ENCODE measurements at regions not wholly inside any gene's neighbourhood (a gene's known extent, or its start where the extent isn't known, plus 50 kb on each side); places are given as distances from the start of the nearest gene placed in this dataset.

DNA sequence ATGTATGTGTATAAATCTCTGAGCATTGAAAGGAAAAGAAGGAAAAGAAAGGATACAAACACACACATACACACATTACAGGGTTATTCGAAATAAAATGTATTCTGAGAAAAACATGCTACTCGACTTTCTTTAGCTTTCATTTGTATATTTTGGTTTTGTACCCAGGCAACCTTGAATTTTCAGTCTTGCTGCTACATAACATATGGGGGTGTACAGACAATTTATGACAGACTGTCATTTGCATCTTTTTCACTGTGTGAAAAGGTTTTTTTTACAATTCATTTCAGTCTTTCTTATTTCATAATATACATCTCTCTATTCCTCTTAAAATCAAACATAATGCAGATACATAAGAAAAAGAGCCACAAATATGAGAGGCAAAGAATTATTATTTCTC is 1238.4 kb upstream of the NXPH2 start:
- H4K20me1 ChIP-seq = no peaks in the 10 kb centered on the region
- no peak overlapping the region for H3K4me2 ChIP-seq
- no peak overlapping the region for H3K27ac ChIP-seq
- H3K4me3 ChIP-seq = no peak overlapping the region
- TF ChIP-seq Cebpa-rat (IDR thresholded peaks at IDR 0.05) = no peak
- no peak overlapping the region for H3K9ac ChIP-seq
- no peaks in the 10 kb centered on the region for H3K4me1 ChIP-seq
- no peaks in the 10 kb centered on the region for H3K9me3 ChIP-seq
- H3K27me3 ChIP-seq = no peaks in the 10 kb centered on the region
- H3K36me3 ChIP-seq = no peaks in the 10 kb centered on the region

GRCh38 chr2:140014204-140014546 is 1234.0 kb upstream of the NXPH2 start:
- Histone ChIP-seq H3K4me3 (no peak overlapping the region), H3K27me3 (no peaks in the 10 kb centered on the region), H3K4me2 (no peak overlapping the region), H3K9me3 (no peaks in the 10 kb centered on the region), H3K9ac (no peak overlapping the region), H3K27ac (no peak overlapping the region), H3K4me1 (no peaks in the 10 kb centered on the region), H4K20me1 (no peaks in the 10 kb centered on the region), H3K36me3 (no peaks in the 10 kb centered on the region)
- no peak for TF ChIP-seq Cebpa-rat (IDR thresholded peaks at IDR 0.05)

GRCh38 chr2:140013545-140014203 is 1233.5 kb upstream of the NXPH2 start:
- H3K27ac ChIP-seq = no peak overlapping the region
- no peak overlapping the region for H3K4me2 ChIP-seq
- H3K36me3 ChIP-seq = no peaks in the 10 kb centered on the region
- no peak for TF ChIP-seq Cebpa-rat (IDR thresholded peaks at IDR 0.05)
- no peaks in the 10 kb centered on the region for H4K20me1 ChIP-seq
- H3K4me3 ChIP-seq = no peak overlapping the region
- no peaks in the 10 kb centered on the region for H3K9me3 ChIP-seq
- H3K9ac ChIP-seq = no peak overlapping the region
- no peaks in the 10 kb centered on the region for H3K4me1 ChIP-seq
- no peaks in the 10 kb centered on the region for H3K27me3 ChIP-seq

- TF ChIP-seq Cebpa-rat (IDR thresholded peaks at IDR 0.05) = no peak
- Histone ChIP-seq H3K9ac (no peak overlapping the region), H3K4me3 (no peak overlapping the region), H3K4me2 (no peak overlapping the region), H3K9me3 (no peaks in the 10 kb centered on the region), H3K4me1 (no peaks in the 10 kb centered on the region), H3K27me3 (no peaks in the 10 kb centered on the region), H3K36me3 (no peaks in the 10 kb centered on the region), H4K20me1 (no peaks in the 10 kb centered on the region), H3K27ac (no peak overlapping the region)
Measured at GRCh38 chr2:140011287-140011686, 1231.1 kb upstream of the NXPH2 start.

DNA sequence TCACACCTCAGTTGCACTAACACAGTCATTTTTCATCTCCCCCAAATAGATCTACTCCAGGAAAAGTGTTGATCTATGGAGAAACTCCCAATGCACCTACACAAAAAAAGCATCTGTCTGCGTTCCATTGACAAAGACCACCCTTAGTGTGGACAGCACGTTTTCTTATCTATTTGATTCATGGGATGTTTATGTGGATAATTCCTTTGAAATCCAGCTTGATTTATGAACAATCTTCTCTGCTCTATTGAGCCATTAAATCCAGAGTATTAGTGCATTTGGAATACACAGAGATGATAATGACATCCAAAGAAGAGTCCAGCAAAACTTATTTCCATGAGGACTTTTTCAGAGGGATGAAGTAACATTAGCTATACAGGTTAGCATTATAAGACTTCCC is 1221.9 kb upstream of the NXPH2 start:
- no peaks in the 10 kb centered on the region for H3K9me3 ChIP-seq
- H3K4me2 ChIP-seq = no peak overlapping the region

DNA sequence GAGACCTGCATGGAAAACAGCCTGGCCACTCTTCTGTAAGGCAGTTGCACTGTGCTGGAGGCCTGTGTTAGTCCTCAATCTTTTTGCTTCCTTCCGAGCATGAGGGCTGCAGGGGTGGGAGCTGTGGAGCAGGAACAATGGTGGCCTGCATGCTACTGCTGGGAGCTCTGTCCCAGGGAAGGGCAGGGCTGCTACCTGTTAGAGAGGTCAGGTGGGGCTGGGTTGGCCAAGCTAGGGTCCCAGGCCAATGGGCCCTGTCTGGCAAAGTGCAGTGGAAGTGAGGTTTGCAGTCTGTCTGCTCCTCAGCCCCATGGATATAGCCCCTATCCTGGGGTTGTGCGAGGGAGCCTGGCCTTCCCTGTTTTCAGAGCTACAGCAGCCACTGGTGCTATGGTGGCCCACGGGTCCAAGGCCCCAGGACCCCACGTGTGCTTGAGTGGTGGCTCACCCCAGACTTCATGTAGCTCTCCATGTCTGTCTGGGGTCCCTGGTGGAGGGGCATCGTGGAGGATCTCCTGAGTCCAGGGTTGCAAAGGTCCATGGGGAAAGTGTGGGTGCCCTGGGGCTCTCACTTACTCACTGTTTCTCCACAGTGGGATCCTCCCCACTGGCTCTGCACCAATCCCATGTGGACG is 1212.6 kb upstream of the NXPH2 start:
- Histone ChIP-seq H3K4me1 (no peaks in the 10 kb centered on the region), H4K20me1 (no peaks in the 10 kb centered on the region), H3K27me3 (no peaks in the 10 kb centered on the region), H3K36me3 (no peaks in the 10 kb centered on the region), H3K4me2 (no peak overlapping the region), H3K4me3 (no peak overlapping the region), H3K9me3 (peaks cover 12% of the 10 kb centered on the region), H3K27ac (no peak overlapping the region), H3K9ac (no peak overlapping the region)
- no peak for TF ChIP-seq Cebpa-rat (IDR thresholded peaks at IDR 0.05)

More for the DNA sequence above, 1221.9 kb upstream of the NXPH2 start:
- Histone ChIP-seq H3K4me1 (no peaks in the 10 kb centered on the region), H3K36me3 (no peaks in the 10 kb centered on the region), H3K27ac (no peak overlapping the region), H3K4me3 (no peak overlapping the region), H3K9ac (no peak overlapping the region), H3K27me3 (no peaks in the 10 kb centered on the region), H4K20me1 (no peaks in the 10 kb centered on the region)
- TF ChIP-seq Cebpa-rat (IDR thresholded peaks at IDR 0.05) = no peak

DNA sequence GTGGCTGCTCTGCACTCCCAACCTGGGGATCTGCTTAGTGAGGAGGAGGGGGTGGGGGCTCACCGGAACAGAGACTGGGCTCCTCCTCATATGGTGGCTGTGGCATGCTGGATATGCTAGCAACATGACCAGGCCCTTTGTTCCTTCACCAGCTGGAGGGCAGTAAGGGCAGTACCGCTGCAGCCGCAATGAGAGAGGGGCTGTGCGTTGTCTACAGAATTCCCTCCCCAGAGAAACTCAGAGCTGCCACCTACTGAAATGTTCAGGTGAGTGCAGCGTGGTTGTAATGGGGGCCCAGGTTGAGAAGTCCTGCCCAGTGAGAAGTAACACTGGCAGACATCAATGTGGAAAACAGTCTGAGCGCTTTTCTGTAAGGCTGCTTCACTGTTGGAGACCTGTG is 1211.9 kb upstream of the NXPH2 start:
- Histone ChIP-seq H3K27me3 (no peaks in the 10 kb centered on the region), H3K27ac (no peak overlapping the region), H3K9ac (no peak overlapping the region), H3K4me2 (no peak overlapping the region), H3K36me3 (no peaks in the 10 kb centered on the region), H3K4me1 (no peaks in the 10 kb centered on the region), H4K20me1 (no peaks in the 10 kb centered on the region), H3K9me3 (peaks cover 12% of the 10 kb centered on the region), H3K4me3 (no peak overlapping the region)
- TF ChIP-seq Cebpa-rat (IDR thresholded peaks at IDR 0.05) = no peak

DNA sequence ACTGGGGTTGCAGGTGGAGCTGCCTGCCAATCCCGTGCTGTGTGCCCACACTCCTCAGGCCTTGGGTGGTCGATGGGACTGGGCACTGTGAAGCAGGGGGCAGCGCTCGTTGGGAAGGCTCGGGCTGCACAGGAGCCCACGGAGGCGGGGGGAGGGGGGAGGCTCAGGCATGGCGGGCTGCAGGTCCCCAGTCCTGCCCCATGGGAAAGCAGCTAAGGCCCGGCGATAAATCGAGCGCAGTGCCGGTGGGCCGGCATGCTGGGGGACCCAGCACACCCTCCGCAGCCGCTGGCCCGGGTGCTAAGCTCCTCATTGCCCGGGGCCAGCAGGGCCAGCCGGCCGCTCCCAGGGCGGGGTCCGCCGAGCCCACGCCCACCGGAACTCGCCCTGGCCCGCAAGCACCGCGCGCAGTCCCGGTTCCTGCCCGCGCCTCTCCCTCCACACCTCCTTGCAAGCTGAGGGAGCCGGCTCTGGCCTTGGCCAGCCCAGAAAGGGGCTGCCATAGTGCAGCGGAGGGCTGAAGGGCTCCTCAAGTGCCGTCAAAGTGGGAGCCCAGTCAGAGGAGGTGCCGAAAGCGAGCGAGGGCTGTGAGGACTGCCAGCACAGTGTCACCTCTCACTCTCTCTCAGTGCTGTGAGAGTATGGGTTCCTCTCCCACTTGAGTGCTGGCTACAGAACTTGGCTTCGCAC is 1210.6 kb upstream of the NXPH2 start:
- no peak for TF ChIP-seq Cebpa-rat (IDR thresholded peaks at IDR 0.05)
- H3K36me3 ChIP-seq = no peaks in the 10 kb centered on the region
- no peak overlapping the region for H3K9ac ChIP-seq
- H3K27ac ChIP-seq = no peak overlapping the region
- H3K4me1 ChIP-seq = no peaks in the 10 kb centered on the region
- H3K9me3 ChIP-seq = peaks cover 12% of the 10 kb centered on the region
- no peak overlapping the region for H3K4me3 ChIP-seq
- no peaks in the 10 kb centered on the region for H4K20me1 ChIP-seq
- no peaks in the 10 kb centered on the region for H3K27me3 ChIP-seq
- H3K4me2 ChIP-seq = no peak overlapping the region

- H3K36me3 ChIP-seq = no peaks in the 10 kb centered on the region
- TF ChIP-seq Cebpa-rat (IDR thresholded peaks at IDR 0.05) = no peak
- H3K4me3 ChIP-seq = no peak overlapping the region
- no peaks in the 10 kb centered on the region for H3K4me1 ChIP-seq
- no peaks in the 10 kb centered on the region for H3K27me3 ChIP-seq
- H3K27ac ChIP-seq = no peak overlapping the region
- 0 out of 2 replicates have a peak, but pooled peaks cover 6% of the 10 kb centered on the region for H3K9me3 ChIP-seq
- H3K4me2 ChIP-seq = no peak overlapping the region
- no peak overlapping the region for H3K9ac ChIP-seq
- H4K20me1 ChIP-seq = no peaks in the 10 kb centered on the region
Measured at GRCh38 chr2:139969323-139969722, 1189.1 kb upstream of the NXPH2 start.

DNA sequence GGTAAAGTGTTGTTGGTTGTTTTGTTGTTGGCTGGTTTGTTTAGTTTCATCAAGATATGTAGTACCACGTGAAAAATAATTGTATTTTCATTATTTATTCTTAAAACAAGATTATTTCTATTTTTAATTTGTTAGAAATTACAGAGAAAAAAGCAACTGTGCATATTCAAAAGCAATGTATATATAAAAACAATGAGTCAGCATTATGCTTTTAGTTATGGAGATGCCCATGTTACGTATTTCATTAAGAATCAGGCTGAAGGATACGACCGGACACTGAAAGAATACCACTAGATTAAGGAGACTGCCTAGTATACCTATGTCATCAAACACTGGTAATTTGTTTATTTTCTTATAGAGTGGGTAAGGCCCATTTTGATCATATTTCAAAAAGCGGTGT is 1188.4 kb upstream of the NXPH2 start:
- TF ChIP-seq Cebpa-rat (IDR thresholded peaks at IDR 0.05) = no peak
- Histone ChIP-seq H3K9me3 (0 out of 2 replicates have a peak, but pooled peaks cover 4% of the 10 kb centered on the region), H3K4me2 (no peak overlapping the region), H3K4me1 (no peaks in the 10 kb centered on the region), H3K9ac (no peak overlapping the region), H3K27ac (no peak overlapping the region), H3K27me3 (no peaks in the 10 kb centered on the region), H3K36me3 (no peaks in the 10 kb centered on the region), H4K20me1 (no peaks in the 10 kb centered on the region), H3K4me3 (no peak overlapping the region)
